NCI-H146 treated with DMSO at 0.1 percent for 48 hours (cell line): ENCODE measurements at regions not wholly inside any gene's neighbourhood (a gene's known extent, or its start where the extent isn't known, plus 50 kb on each side); places are given as distances from the start of the nearest gene placed in this dataset.
"Not testable (repeated sequence)": the region's sequence is repeated elsewhere in the genome, so short reads cannot be mapped to it uniquely, and the experiment has no call there.

Source experiments
- DNase-seq: peaks from one replicate; lab custom pipeline; 2025; ENCODE audit not compliant: unreplicated experiment; lab: John Stamatoyannopoulos, UW

DNA sequence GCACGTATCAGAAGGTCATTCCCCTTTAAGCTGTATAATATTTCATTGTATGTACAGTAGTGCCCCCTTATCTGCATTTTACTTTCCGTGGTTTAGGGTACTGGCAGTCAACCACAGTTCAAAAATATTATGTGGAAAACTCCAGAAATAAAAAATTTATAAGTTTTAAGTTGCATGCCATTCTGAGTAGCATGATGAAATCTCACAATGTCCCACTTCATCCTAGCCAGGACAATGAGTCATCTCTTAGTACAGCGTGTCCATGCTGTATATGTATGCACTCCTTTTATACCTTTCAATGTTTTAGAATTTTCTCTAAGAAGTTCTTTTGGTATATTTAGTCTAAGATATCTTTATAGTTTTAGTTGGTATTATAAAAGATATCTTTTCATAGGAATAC is 115.0 kb upstream of the HAND1 start:
- DNase-seq: no peak

DNA sequence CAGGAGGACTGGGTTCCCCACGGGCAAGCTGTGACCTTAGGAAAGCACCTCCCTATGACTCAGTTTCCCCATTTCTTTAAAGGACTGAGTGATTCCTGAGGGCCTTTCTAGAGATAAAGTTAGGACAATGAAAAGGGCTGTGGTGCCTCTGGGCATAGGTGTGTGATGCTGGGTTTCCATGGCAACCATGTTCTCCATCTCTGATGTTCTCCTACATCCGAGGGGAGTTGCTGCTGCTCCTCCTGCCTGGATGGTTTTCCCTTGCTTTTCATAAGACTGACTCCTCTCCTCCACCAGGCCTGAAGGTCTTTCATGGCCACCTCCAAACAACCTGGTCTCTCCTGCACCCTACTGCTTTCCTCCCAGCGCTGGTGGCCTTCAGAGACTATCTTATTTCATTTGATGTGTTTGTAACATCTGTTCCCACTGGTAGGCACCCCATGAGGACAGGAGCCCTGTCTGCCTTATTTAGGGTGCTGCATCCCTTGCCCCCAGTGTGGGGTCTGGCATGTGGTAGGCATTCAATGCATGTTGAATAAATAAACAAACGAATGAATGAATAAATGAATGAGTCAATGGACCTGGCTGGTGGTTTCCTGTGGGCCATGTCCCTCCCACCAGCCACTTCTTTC is 112.2 kb upstream of the HAND1 start:
- DNase-seq: no peak

DNA sequence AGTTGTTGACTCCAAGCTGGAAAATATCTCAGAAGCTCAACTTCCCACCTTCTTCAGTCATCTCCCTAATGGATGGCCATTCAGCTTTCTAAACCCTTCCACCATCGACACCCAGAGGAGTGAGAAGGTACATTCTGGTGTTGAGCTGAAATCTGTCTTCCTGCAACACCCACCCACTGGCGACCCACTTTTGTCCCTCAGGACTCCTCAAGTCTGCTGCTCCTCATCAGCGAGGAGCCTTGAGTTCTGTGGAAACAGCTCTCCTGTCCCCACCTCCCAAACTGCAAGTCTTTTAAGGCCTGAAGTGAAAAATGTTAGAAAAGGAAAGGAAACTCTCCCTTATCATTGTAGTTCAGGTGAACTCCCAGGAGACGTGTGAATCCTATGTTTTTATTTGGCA is 111.5 kb upstream of the HAND1 start:
- DNase-seq: no peak

DNA sequence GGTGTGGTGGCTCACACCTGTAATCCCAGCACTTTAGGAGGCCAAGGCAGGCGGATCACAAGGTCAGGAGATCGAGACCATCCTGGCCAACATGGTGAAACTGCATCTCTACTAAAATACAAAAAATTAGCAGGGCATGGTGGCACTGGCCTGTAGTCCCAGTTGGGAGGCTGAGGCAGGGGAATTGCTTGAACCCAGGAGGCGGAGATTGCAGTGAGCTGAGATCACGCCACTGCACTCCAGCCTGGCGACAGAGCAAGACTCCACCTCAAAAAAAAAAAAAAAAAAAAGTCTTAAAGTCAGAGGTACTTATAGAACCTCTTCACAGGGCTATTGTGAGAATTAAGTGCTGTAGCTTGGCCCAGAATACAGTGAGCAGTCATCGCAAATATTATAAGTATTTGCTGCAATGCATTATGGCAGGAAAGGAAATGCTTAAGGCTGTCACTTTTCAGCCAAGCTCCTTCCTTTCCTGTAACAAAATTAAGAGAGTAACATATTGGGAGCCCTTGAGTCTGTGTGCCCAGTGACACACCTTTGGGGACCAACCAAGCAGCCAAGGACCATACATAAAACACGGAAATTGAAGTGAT is 110.9 kb upstream of the HAND1 start:
- DNase-seq: not testable (repeated sequence)

DNA sequence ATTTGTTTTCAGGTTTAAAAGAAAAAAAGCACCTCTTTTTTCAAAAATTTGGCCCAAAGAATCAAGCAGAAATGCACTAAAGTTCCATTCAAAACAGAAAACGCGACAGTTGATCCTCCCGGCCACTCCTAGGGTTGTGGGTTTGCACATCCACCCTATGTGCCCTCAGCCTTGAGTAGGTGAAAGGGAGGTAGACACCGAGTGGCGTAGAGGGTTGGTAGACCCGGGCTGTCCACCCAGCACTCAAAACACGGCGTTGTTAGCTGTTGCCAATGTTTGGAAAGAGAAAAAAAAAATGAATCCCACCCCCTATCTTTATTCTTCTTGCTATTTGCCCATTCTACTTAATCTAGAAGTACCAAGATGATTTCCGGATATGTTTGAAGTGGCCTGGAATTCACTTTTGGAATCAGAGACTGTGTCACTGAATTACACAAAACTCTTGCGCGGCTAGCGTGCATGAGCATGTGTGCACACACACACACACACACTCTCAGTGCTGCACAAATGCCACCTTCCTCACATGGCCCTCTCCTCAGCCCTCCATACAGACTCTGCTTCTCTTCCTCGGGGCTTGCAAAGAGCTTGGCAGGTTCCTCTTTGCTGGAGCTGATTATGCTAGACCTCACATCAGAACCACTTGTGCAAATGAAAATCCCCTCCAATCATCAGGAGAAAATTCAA is 110.2 kb upstream of the HAND1 start:
- DNase-seq: no peak

DNA sequence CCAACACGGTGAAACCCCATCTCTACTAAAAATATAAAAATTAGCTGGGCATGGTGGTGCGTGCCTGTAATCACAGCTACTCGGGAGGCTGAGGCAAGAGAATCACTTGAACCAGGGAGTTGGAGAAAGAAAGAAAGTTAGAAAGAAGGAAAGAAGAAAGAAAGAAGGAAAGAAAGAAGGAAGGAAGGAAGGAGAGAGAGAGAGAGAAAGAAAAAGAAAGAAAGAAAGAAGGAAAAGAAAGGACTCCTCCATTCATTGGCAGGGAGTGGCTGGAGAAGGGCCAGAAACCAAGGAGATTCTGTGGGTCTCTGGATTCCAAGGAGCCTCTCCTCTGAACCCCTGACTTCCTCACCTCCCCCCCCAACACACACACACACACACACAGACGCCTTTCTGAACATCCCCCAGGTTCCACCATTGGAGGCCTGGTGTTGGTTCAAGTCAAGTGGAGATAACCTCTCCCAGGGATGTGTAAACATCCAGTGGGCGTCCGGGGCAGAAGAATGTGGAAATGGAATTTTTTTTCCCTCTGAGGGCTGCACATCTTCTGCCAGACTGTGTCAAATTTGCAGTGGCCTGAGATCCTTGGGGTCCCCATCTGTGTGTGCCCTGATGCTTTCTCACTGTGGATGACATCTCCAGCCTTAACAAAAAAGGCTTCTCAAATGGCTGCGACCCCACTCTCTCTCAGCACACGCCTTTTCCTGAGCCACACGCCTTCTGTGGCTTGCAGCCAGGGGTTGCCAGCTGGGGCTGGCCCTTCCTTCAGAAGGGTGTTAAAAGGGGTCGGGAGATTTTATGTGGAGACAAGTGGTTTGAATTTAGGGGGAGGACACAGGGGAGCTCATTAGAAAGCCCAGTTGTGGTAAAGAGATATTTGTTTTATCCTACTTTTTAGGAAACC is 109.3 kb upstream of the HAND1 start:
- no peak for DNase-seq

DNA sequence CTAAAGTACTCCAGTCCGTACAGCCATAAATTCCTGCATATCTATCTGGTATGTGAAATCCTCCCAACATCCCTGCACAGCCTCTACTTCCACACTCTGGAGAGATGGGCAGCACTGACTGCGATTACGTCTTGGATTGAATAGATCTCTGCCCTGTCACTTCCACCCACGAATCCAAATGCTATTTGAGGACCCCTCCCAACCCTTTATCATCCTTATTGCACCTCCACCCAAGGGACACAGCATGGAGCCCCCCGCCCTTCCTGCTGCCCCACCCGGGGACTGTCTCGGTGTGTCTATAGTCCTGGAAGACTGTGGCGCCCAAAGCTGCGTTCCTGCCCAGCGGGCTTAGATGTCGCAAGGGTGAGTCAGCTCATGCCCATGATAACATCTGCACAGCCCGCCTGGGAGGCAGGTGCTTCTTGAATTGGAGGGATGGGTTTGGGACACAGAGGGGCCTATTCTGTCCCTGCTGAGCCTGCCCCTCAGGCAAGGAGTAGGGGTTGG is 105.7 kb upstream of the HAND1 start:
- DNase-seq: no peak

DNA sequence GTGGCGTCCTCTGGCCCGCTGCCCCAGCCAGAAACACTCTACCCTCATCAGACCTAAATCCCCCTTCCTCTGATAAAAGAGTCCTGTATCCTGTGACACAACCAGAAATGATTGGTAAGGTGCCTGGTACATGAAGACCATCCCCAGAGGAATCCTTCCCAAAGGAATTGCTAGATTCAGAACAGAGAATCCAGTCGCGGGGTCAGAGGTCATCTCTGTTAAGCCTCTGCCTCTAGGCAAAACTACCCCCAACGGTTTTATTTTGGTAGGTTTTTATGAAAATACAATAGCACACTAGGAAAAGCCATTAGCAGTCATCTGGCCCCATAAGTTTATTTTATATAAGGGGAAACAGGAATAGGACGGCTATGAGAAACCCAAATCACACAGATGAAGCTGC is 102.4 kb upstream of the HAND1 start:
- no peak for DNase-seq

DNA sequence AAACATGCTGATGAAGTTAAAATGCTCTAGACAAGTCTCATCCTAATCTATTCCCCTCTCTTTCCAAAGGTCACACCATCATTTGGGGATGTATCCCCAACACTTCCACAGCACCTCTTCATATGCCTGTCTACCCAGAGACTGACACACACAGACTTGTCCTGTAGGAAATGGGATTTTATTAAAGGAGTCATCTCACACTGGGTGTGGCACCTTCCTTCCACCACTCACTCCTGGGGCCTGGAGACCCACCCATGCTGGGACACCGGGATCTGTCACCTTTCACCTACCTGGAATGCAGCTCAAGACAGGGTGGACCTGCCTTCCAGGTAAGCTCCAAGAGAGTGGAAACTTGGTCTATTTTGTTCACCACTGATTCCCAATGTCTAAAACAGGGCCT is 99.4 kb upstream of the HAND1 start:
- DNase-seq: no peak

DNA sequence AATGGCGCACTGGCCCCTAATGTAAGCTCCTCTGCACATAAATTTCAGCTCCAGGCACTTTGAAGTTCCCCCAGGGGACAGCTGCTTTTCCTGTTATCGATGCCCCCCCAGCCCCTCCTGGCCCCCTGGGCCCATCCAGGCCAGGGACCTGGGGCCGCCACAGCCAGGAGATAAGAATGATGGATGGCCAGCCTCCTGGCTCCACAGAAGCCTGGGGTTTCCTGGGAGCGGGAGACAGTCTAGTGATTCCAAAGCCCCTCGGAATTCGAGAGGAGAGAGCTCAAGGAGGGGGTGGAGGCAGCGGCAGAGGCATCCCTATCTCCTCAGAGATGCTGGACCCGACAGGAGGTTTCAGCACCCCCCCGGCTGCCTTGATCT is 98.4 kb upstream of the HAND1 start:
- no peak for DNase-seq

DNA sequence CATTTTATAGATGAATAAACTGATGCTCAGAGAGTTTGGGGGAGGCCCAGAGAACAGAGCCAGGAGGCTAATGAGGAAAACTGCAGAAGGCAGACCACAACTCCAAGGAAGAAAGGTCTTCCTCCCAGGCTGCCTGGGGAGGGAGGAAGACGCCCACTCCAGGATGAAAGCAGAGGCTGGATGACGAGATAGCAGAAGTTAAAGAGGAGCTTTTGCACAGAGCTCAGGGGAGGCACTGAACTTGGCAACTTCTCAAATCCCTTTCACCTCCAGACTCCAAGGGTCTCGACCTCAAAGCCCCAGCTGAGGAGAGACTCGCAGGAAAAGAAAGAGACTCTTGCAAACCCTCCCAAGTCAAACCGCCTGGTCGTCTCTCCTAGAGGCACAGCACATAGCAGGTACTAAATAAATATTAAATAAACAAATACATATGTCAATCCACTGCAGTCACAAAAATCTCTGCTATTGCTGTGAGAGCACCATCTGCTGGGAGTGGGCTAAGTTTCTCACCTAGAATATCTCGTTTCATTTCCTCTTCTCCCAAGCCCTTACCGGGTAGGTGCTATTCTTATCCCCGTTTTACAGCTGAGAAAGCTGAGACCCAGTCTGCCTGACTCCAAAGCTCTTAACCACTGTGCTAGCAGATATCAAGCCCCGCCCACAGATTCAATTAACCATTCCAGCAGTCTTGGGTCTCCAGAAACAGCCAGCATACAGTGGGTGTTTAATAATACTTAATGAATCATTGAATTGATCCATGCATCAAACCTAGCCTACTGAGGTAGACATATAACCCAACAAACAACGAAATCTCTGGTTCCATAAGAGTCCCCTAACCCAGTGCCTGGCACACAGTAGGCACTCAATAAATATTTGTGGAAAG is 97.8 kb upstream of the HAND1 start:
- DNase-seq: no peak

DNA sequence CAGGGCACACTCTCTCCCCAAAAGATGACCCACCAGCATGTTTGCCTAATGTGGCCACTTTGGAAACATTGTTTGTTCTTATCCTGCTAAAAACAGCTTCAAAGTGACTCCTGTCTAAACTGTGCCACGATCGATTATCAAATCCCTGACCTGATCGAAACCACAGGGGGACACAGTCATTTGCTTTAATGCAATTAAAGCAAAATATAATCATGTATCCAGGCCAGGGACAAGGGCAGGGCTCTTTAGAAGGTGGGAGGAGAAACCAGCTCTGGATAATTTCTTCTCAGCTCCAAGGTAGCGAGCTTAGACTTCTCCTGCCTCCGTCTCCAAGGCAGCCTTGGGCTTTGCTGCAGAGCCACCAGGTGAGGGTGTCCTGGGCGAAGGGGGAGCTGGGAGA is 95.0 kb upstream of the HAND1 start:
- no peak for DNase-seq

DNA sequence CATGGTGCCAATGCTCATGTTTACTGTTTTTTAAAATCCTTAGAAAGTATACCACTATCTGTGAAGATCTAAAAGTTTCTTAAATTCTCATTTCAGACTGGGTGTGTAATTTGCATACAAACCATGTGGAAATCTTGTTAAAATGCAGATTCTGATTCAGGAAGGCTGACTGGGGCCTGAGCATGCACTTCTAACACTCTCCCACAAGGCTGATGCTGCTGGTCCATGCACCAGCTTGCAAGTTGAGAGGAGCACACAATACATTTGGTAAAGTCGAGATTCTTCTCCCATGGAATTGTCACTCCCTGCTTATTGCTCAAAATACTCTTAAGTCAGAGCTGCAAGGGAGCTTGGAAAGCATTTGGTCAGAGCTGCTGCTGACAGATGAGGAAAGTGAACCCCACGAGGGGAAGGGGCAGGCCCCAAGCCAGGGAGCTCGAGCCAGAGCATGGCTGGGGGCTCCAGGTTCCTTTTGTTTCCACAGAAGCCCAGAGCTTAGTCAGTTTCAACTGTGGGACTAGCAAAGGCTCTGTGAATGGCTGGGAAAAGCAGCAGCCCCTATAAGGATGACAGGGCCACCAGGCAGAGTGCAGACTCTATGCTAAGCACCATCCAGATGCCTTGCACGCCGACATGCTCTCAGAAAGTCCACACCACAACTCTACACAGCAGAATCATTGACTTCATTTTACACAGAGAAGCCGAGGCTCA is 93.5 kb upstream of the HAND1 start:
- no peak for DNase-seq

DNA sequence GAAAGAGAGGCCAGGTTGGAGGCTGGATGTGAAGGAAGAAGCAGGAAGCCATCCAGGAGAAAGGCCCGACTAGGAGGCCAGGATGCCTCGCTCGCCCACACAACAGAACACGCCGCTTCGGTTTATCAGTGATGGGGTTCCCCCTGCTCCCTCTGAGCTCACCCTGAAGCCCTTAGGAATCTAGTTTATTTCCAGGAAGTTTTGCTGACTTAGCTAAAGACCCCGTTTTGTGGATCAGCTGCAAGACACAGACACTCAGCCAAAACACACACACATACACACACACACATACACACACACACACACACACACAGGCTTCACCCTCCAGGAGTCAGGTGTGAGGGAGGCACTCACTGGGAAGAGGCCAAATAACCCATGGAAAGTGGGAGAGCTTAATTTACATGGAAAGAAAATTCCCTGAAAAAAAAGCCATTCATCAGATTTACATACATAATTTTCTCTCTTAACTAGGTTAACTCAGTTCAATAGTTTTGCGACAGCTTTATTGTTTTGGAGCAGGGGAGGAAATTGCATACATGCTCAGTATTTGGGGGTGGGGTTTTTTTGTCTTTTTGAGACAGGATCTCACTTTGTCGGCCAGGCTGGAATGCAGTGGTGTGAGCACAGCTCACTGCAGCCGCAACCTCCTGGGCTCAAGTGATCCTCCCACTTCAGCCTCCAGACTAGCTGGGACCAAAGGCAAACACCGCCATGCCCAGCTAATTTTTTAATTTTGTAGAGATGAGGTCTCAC is 92.7 kb upstream of the HAND1 start:
- no peak for DNase-seq

DNA sequence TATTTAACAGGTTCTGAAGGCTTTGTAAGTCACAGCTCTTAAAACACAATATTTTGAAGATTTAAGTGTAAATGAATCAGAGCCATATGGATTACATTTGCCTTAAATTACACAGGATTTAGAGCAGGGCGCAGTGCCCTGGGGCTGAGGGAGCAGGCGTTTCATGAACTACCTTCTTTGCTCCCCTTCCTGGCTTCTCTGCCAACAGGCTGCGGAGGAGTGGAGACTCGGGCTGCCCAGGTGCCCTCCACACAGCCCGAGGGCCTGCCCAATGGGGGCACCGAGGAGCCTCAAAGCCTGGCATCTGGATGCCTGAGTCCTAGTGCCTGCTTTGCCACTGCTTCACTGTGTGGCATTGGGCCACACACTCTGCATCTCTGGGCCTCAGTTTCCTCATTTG is 90.6 kb upstream of the HAND1 start:
- DNase-seq: no peak

DNA sequence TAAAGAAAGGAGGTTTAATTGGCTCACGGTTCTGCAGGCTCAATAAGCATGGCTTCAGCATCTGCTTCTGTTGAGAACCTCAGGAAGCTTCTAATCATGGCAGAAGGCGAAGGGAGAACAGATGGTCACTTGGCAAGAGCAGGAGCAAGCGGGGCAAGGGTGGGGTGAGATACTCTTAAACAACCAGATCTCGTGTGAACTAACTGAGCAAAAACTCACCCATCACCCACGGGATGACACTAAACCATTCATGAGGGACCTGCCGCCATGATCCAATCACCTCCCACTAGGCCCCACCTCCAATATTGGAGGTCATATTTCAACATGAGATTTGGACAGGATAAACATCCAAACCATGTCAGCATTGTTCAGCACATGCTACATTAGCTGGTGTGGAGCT is 89.1 kb upstream of the HAND1 start:
- no peak for DNase-seq

DNA sequence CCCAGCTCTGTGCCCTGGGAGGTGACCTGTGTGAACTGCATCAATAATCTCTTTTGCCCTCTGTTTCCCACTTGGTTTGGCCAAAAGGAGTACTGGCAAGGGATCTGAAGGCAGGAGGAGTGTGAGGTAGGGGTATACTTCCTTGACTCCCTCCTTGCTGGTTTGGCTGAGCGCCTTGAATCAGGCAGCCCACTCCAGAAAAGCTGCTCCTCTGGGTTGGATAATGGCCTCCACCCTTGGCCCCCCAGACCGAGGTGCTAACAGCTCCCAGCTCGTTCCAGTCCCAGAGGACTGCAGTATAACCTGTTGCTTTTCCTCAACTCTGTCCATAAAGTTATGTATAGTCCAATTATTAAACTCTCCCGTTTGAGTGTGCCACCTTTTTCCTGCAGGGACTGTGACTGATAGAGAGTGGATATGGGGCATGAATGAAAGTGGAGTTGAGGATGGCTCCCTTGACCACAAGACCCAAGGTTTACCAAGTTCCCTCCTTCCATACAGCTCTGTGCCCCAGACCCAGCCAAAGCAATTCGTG is 88.2 kb upstream of the HAND1 start:
- DNase-seq: no peak

DNA sequence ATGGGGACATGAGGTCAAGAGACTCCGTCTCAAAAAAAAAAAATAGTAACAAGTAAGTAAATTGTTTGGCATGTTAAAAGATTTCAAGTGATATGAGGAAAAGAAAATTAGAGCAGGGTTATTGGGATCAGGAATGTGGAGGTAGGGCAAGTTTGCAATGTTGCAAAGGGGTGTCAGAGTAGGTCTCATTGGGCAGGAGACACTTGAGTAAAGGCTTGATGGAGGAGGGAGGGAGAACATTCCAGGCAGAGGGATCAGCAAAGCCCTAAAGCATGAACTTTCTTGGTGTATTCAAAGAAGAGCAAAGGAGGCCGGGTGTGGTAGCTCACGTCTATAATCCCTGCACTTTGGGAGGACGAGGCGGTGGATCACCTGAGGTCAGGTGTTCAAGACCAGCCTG is 87.1 kb upstream of the HAND1 start:
- DNase-seq: no peak
